ENCODE measurements at regions not wholly inside any gene's neighbourhood (a gene's known extent, or its start where the extent isn't known, plus 50 kb on each side); places are given as distances from the start of the nearest gene placed in this dataset.

GRCh38 chr2:13015532-13016320, 299.0 kb downstream of the TRIB2 start:
- H3K4me1 ChIP-seq (replicated peaks): no peaks in the 10 kb centered on the region
- DNase-seq (ENCODE audit: low read depth in 1 of 2, low spot score in 2 of 2): no peak
- H3K36me3 ChIP-seq: no peaks in the 10 kb centered on the region
- no peaks in the 10 kb centered on the region for H3K9me3 ChIP-seq (replicated peaks)
- no peak overlapping the region for H3K4me3 ChIP-seq
- 0 out of 2 replicates have a peak, but pooled peaks cover 2% of the 10 kb centered on the region for H3K27me3 ChIP-seq (replicated peaks)
- no peak overlapping the region for H3K27ac ChIP-seq

GRCh38 chr2:13018490-13018889, 301.8 kb downstream of the TRIB2 start:
- Histone ChIP-seq H3K4me1 (replicated peaks) (no peaks in the 10 kb centered on the region), H3K36me3 (no peaks in the 10 kb centered on the region), H3K4me3 (no peak overlapping the region), H3K27ac (no peak overlapping the region), H3K9me3 (replicated peaks) (no peaks in the 10 kb centered on the region), H3K27me3 (replicated peaks) (0 out of 2 replicates have a peak, but pooled peaks cover 2% of the 10 kb centered on the region)
- no peak for DNase-seq (ENCODE audit: low read depth in 1 of 2, low spot score in 2 of 2)

- Histone ChIP-seq H3K27me3 (replicated peaks) (no peaks in the 10 kb centered on the region), H3K27ac (no peak overlapping the region), H3K4me1 (replicated peaks) (no peaks in the 10 kb centered on the region), H3K36me3 (no peaks in the 10 kb centered on the region), H3K4me3 (no peak overlapping the region), H3K9me3 (replicated peaks) (no peaks in the 10 kb centered on the region)
- DNase-seq (ENCODE audit: low read depth in 1 of 2, low spot score in 2 of 2): no peak
Measured at GRCh38 chr2:13019781-13020180, 303.0 kb downstream of the TRIB2 start.

GRCh38 chr2:13020469-13020868, 303.7 kb downstream of the TRIB2 start:
- DNase-seq (ENCODE audit: low read depth in 1 of 2, low spot score in 2 of 2): no peak
- Histone ChIP-seq H3K36me3 (no peaks in the 10 kb centered on the region), H3K9me3 (replicated peaks) (no peaks in the 10 kb centered on the region), H3K27me3 (replicated peaks) (no peaks in the 10 kb centered on the region), H3K4me3 (no peak overlapping the region), H3K27ac (no peak overlapping the region), H3K4me1 (replicated peaks) (no peaks in the 10 kb centered on the region)

GRCh38 chr2:13021470-13021957, 304.8 kb downstream of the TRIB2 start:
- no peaks in the 10 kb centered on the region for H3K27me3 ChIP-seq (replicated peaks)

GRCh38 chr2:13030606-13031005, 313.9 kb downstream of the TRIB2 start:
- Histone ChIP-seq H3K4me1 (replicated peaks) (no peaks in the 10 kb centered on the region), H3K36me3 (no peaks in the 10 kb centered on the region), H3K4me3 (no peak overlapping the region), H3K27me3 (replicated peaks) (no peaks in the 10 kb centered on the region), H3K9me3 (replicated peaks) (no peaks in the 10 kb centered on the region), H3K27ac (no peak overlapping the region)
- DNase-seq (ENCODE audit: low read depth in 1 of 2, low spot score in 2 of 2): no peak

More at GRCh38 chr2:13021470-13021957, 304.8 kb downstream of the TRIB2 start:
- Histone ChIP-seq H3K4me3 (no peak overlapping the region), H3K9me3 (replicated peaks) (no peaks in the 10 kb centered on the region), H3K4me1 (replicated peaks) (no peaks in the 10 kb centered on the region), H3K36me3 (no peaks in the 10 kb centered on the region), H3K27ac (no peak overlapping the region)
- no peak for DNase-seq (ENCODE audit: low read depth in 1 of 2, low spot score in 2 of 2)

GRCh38 chr2:13034861-13035260, 318.1 kb downstream of the TRIB2 start:
- Histone ChIP-seq H3K4me3 (no peak overlapping the region), H3K27ac (no peak overlapping the region), H3K4me1 (replicated peaks) (no peaks in the 10 kb centered on the region), H3K36me3 (no peaks in the 10 kb centered on the region), H3K9me3 (replicated peaks) (no peaks in the 10 kb centered on the region), H3K27me3 (replicated peaks) (no peaks in the 10 kb centered on the region)
- DNase-seq (ENCODE audit: low read depth in 1 of 2, low spot score in 2 of 2): no peak

- H3K27me3 ChIP-seq (replicated peaks): no peaks in the 10 kb centered on the region
- no peaks in the 10 kb centered on the region for H3K36me3 ChIP-seq
- no peaks in the 10 kb centered on the region for H3K9me3 ChIP-seq (replicated peaks)
- no peak overlapping the region for H3K4me3 ChIP-seq
- no peaks in the 10 kb centered on the region for H3K4me1 ChIP-seq (replicated peaks)
- DNase-seq (ENCODE audit: low read depth in 1 of 2, low spot score in 2 of 2): no peak
- no peak overlapping the region for H3K27ac ChIP-seq
Measured at GRCh38 chr2:13035866-13036265, 319.1 kb downstream of the TRIB2 start.

GRCh38 chr2:13040043-13040442, 323.3 kb downstream of the TRIB2 start:
- Histone ChIP-seq H3K4me3 (no peak overlapping the region), H3K27ac (no peak overlapping the region), H3K9me3 (replicated peaks) (no peaks in the 10 kb centered on the region), H3K27me3 (replicated peaks) (no peaks in the 10 kb centered on the region), H3K36me3 (no peaks in the 10 kb centered on the region), H3K4me1 (replicated peaks) (no peaks in the 10 kb centered on the region)
- no peak for DNase-seq (ENCODE audit: low read depth in 1 of 2, low spot score in 2 of 2)

- no peaks in the 10 kb centered on the region for H3K27me3 ChIP-seq (replicated peaks)
- H3K36me3 ChIP-seq: no peaks in the 10 kb centered on the region
- no peak overlapping the region for H3K27ac ChIP-seq
- no peak for DNase-seq (ENCODE audit: low read depth in 1 of 2, low spot score in 2 of 2)
- no peak overlapping the region for H3K4me3 ChIP-seq
- no peaks in the 10 kb centered on the region for H3K4me1 ChIP-seq (replicated peaks)
- H3K9me3 ChIP-seq (replicated peaks): no peaks in the 10 kb centered on the region
Measured at GRCh38 chr2:13046557-13047165, 329.9 kb downstream of the TRIB2 start.

GRCh38 chr2:13050764-13051163, 334.0 kb downstream of the TRIB2 start:
- no peaks in the 10 kb centered on the region for H3K9me3 ChIP-seq (replicated peaks)
- no peak for DNase-seq (ENCODE audit: low read depth in 1 of 2, low spot score in 2 of 2)

GRCh38 chr2:13052547-13052946, 335.8 kb downstream of the TRIB2 start:
- H3K9me3 ChIP-seq (replicated peaks): no peaks in the 10 kb centered on the region
- no peak for DNase-seq (ENCODE audit: low read depth in 1 of 2, low spot score in 2 of 2)
- H3K4me3 ChIP-seq: no peak overlapping the region

More at GRCh38 chr2:13050764-13051163, 334.0 kb downstream of the TRIB2 start:
- Histone ChIP-seq H3K4me1 (replicated peaks) (no peaks in the 10 kb centered on the region), H3K36me3 (no peaks in the 10 kb centered on the region), H3K27ac (no peak overlapping the region), H3K27me3 (replicated peaks) (no peaks in the 10 kb centered on the region), H3K4me3 (no peak overlapping the region)

GRCh38 chr2:13056259-13056843, 339.6 kb downstream of the TRIB2 start:
- 0 out of 2 replicates have a peak, but pooled peaks cover 4% of the 10 kb centered on the region for H3K27me3 ChIP-seq (replicated peaks)
- no peaks in the 10 kb centered on the region for H3K36me3 ChIP-seq
- no peak overlapping the region for H3K4me3 ChIP-seq
- DNase-seq (ENCODE audit: low read depth in 1 of 2, low spot score in 2 of 2): no peak
- no peaks in the 10 kb centered on the region for H3K4me1 ChIP-seq (replicated peaks)
- H3K27ac ChIP-seq: no peak overlapping the region
- H3K9me3 ChIP-seq (replicated peaks): no peaks in the 10 kb centered on the region

More at GRCh38 chr2:13052547-13052946, 335.8 kb downstream of the TRIB2 start:
- no peaks in the 10 kb centered on the region for H3K36me3 ChIP-seq
- H3K27ac ChIP-seq: no peak overlapping the region
- no peaks in the 10 kb centered on the region for H3K4me1 ChIP-seq (replicated peaks)
- H3K27me3 ChIP-seq (replicated peaks): no peaks in the 10 kb centered on the region

GRCh38 chr2:13057671-13058070, 340.9 kb downstream of the TRIB2 start:
- H3K4me3 ChIP-seq: no peak overlapping the region
- no peak for DNase-seq (ENCODE audit: low read depth in 1 of 2, low spot score in 2 of 2)
- no peaks in the 10 kb centered on the region for H3K9me3 ChIP-seq (replicated peaks)
- H3K27ac ChIP-seq: no peak overlapping the region
- H3K4me1 ChIP-seq (replicated peaks): no peaks in the 10 kb centered on the region
- H3K27me3 ChIP-seq (replicated peaks): 0 out of 2 replicates have a peak, but pooled peaks cover 4% of the 10 kb centered on the region
- no peaks in the 10 kb centered on the region for H3K36me3 ChIP-seq

Data from SJSA1 (cell line).